ENCODE measurements at regions not wholly inside any gene's neighbourhood (a gene's known extent, or its start where the extent isn't known, plus 50 kb on each side); places are given as distances from the start of the nearest gene placed in this dataset.
"Not testable (repeated sequence)": the region's sequence is repeated elsewhere in the genome, so short reads cannot be mapped to it uniquely, and the experiment has no call there.

DNA sequence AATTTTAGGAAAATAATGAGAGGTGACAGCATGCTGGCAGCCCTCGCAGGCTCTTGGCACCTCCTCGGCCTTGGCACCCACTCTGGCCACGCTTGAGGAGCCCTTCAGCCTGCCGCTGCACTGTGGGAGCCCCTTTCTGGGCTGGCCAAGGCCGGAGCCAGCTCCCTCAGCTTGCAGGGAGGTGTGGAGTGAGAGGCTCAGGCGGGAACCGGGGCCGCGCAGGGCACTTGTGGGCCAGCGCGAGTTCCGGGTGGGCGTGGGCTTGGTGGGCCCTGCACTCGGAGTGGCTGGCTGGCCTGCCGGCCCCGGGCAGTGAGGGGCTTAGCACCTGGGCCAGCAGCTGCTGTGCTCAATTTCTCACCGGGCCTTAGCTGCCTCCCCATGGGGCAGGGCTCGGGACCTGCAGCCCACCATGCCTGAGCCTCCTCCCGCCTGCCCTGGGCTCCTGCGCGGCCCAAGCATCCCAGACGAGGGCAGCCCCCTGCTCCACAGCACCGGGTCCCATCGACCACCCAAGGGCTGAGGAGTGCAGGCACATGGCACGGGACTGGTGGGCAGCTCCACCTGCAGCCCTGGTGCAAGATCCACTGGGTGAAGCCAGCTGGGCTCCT, 299.3 kb upstream of the MDFIC2 start:
- ATAC-seq; DNase-seq; intact Hi-C loops (cut with micrococcal nuclease): not testable (repeated sequence)

DNA sequence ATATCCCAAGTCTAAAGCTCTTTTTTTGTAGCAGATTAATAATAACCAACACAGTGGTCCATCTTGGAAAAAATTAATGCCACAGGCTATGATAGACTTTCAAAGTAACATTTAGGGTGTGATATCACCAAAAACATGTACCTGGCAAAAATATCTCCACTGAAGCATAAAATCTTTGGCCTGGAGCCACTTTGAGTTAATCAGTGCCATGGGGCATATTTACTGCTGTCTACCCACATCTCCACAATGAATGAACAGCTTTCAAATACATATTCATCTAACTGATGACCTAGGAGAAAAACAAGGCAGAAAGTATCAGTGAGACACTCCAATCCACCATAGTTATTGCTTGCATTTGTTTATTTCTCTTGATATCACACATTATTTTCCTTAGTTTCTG, 296.0 kb upstream of the MDFIC2 start:
- no peak for DNase-seq
- ATAC-seq, result no peak
- intact Hi-C loops (cut with micrococcal nuclease), result no loop called here

DNA sequence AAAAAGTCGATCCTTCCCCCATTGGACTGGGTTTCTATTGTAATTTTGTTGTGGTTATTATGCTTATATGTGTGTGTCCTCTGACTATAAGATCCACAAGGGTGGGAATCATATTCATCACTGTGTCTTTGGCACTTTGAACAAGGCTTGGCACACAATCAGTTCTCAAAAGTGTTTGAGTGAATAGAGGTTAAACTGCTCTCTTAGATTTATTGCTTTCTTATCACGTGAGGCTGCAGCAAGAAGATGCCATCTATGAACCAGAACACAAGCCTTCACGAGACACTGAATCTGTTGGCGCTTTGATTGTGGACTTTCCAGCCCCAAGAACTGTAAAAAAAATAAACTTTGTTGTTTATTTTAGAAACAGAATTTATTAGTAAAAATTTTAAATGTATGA, 295.0 kb upstream of the MDFIC2 start:
- ATAC-seq, result no peak
- intact Hi-C loops (cut with micrococcal nuclease), result no loop called here
- DNase-seq, result no peak

GRCh38 chr3:70606018-70606417, 293.6 kb upstream of the MDFIC2 start:
- intact Hi-C loops (cut with micrococcal nuclease), result no loop called here
- ATAC-seq (no peak), DNase-seq (no peak)

DNA sequence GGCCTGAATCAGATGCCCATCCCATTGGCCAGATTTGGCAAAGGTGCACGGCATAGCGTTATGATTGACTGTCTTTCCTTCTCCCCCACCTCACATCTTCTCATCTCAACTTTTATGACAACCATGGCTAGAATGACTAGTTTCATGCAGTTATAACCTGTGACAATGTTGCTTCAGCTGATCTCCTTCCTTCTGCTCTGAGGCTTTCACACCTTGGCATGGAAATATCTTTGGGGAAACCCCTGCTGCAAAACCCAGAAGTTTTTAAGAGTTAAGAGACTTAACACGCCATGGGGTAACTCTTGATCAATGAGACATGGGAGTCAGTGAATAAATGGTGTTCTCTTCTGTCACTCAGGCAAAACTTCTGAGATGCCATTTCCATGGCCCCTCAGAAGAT, 290.7 kb upstream of the MDFIC2 start:
- no peak for DNase-seq
- intact Hi-C loops (cut with micrococcal nuclease), result no loop called here
- no peak for ATAC-seq

GRCh38 chr3:70597312-70597711, 284.9 kb upstream of the MDFIC2 start:
- no peak for DNase-seq
- ATAC-seq, result no peak
- intact Hi-C loops (cut with micrococcal nuclease), result no loop called here

DNA sequence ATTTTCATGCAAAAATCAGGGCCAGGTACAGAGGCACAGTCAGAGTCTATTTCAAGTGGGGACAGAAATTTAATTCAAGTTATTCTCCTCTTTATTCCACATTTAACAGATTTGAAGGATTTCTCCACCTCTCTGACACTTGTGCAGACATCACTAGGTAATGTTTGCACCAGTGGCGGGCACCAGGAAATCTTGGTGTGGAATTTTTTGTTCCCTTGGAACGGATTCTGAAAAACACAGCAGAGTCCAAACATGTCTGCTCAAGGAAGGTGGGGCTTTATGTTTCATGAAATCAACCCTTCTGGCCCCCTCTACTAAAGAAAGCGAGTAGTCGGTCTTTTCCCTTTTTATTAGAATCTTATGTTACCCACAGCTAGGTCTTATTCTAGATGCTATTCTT, 271.2 kb upstream of the MDFIC2 start:
- DNase-seq, result no peak
- intact Hi-C loops (cut with micrococcal nuclease), result no loop called here
- ATAC-seq, result no peak

- DNase-seq (no peak), ATAC-seq (no peak)
- intact Hi-C loops (cut with micrococcal nuclease), result no loop called here
Measured at GRCh38 chr3:70582803-70583202, 270.4 kb upstream of the MDFIC2 start.

DNA sequence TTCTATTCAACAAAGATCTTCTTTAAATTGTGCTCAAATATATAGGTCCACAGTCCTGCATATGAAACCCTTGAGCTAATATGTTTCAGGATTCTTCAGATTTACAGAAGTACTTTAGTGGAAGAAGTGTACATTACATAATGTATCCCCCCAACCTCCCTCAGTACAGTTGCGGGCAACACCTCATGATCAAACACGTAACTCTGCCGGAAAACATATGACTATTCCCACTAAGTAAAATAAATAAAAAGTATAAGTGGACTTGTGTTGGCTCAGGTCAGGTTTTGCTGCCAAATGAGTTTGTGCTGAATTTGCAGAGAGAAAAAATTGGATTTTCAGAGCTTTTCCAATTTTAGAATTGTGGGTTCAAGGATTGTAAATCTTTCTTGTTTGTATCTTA, 267.6 kb upstream of the MDFIC2 start:
- ATAC-seq (no peak), DNase-seq (no peak)
- intact Hi-C loops (cut with micrococcal nuclease), result no loop called here

DNA sequence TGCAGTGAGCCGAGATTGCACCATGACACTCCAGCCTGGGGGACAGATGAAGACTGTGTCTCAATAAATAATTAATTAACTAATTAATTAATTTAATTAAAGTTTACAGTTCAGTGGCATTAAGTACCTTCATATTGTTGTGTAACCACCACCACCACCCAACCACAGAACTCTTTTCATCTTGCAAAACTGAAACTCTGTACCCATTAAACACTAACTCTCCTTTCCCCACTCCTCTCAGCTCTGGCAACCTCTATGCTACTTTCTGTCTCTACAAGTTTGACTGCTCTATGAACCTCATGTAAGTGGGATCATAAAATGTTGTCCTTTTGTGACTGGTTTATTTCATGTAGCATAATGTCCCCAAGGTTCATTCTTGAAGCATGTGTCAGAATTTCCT, 259.3 kb upstream of the MDFIC2 start:
- intact Hi-C loops (cut with micrococcal nuclease), result no loop called here
- ATAC-seq (no peak), DNase-seq (no peak)

GRCh38 chr3:70570584-70570983, 258.1 kb upstream of the MDFIC2 start:
- DNase-seq (no peak), ATAC-seq (no peak)
- intact Hi-C loops (cut with micrococcal nuclease), result no loop called here

DNA sequence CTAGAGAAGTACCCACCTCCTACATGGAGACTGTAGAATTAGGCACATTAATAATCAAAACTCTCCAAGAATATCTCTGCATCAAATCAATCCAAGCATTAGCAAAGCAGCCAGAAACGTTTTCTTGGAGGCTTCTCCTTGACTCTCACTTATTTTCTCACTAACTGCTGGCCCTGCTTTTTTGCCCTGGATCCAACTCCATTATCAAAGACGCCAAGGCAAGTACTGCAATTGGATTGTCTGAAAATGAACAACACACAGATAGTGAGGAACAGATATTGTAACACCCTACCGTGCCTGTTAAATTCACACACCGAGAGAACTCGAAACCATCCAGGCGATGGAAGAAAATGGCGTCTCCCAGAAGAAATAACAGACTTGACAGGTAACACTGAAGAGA, 256.2 kb upstream of the MDFIC2 start:
- intact Hi-C loops (cut with micrococcal nuclease), result no loop called here
- ATAC-seq (no peak), DNase-seq (no peak)

DNA sequence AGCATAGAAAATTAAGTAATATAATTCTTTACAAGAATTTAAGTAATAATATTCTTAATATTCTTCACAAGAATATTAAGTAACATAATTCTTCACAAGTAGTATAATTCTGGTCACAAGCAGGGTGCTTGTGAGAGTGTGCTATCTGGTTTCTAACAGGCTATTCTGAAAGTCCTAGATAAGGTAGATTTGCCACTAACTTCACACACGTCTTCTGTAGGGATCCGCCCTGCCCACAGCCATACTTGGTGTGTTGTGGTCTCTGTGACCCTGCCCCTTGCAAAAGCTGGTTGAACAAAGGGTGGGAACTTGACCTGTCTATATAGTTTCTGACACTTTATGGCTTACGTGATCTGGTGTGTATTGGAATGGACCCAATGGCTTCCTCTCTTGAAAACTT, 253.4 kb upstream of the MDFIC2 start:
- intact Hi-C loops (cut with micrococcal nuclease), result no loop called here

GRCh38 chr3:70564552-70564951, 252.1 kb upstream of the MDFIC2 start:
- intact Hi-C loops (cut with micrococcal nuclease), result no loop called here
- ATAC-seq (no peak), DNase-seq (no peak)

More for the DNA sequence above, 253.4 kb upstream of the MDFIC2 start:
- no peak for DNase-seq
- ATAC-seq, result no peak

- ATAC-seq (no peak), DNase-seq (no peak)
- intact Hi-C loops (cut with micrococcal nuclease), result no loop called here
Measured at GRCh38 chr3:70561796-70562195, 249.4 kb upstream of the MDFIC2 start.

DNA sequence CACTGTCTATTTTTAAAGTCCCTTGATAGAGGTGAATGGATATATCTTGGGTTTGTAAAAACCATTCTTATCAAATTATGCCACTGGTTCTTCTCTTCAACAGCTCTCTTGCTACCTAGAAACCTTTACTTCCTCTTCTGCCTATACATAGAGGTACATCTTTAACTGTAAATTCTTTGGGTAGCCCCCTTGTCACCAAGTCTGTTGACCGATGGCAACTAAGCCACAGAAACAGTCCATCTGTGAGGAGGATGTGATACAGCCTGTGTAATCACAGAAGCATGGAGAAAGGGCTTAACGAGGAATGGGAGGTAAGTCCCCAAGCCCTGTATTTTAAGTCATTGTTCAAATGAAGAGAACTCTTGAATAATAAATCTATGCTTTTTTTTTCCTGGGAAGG, 246.5 kb upstream of the MDFIC2 start:
- intact Hi-C loops (cut with micrococcal nuclease), result no loop called here
- ATAC-seq (no peak), DNase-seq (no peak)

DNA sequence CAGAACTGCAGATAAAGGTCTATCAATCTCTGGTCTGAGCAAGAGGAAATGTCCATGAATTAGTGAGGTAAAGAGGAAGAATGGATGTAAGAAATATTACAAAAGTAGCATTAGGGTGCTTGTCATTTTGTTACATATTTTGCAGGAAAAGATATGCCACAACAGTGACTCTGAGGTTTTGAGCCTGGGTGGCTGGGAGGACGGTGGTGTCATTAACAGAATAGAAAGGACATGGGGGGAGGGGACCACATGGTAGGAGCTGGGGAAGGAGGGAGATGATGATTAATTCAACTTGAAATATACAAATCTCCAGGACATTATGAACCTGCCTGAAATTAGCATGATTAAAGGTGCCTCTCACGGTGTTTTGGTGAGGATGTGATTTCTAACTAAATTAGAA, 245.5 kb upstream of the MDFIC2 start:
- intact Hi-C loops (cut with micrococcal nuclease), result no loop called here
- DNase-seq (no peak), ATAC-seq (no peak)

DNA sequence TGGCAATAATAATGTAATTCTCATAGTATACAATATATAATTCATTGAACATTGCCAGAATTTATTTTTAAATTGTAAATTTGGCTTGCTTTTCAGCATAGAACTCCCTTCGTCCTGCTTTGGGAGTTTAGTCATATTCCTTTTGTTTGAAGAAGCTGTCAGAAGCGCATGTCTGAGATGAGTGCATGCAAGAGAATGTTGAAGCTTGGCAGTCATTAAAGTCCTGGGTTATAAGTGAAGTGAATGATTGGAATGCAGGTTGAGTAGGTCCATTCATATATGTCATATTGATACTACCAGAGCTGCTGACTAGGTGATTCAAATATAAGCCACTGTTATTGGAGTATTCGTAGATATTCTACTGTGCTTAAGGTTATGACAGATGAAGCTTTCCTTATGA, 243.6 kb upstream of the MDFIC2 start:
- DNase-seq, result no peak
- no peak for ATAC-seq
- intact Hi-C loops (cut with micrococcal nuclease), result no loop called here

DNA sequence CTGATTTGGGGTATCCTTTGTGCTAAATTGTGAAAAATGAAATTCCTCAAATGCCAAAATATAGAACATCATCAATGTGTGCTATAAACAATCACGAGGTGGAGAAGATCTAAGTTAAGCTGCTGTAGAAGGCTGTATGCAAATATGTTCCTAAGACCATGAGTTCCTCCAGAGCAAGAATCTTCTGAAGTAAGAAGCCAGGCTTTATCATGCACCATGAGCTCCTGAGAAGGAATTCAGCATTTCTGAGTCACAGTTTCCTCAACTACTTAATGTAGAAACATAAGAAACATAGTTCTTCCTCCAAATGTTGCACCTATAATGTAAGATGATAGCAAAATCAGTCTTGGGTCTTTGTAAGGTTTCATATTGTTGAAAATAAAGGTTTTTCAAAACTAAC, 241.7 kb upstream of the MDFIC2 start:
- no peak for ATAC-seq
- no peak for DNase-seq
- intact Hi-C loops (cut with micrococcal nuclease), result no loop called here

GRCh38 chr3:70550723-70551319, 238.4 kb upstream of the MDFIC2 start:
- peak; percentile 78 for DNase-seq
- intact Hi-C loops (cut with micrococcal nuclease), result no loop called here

GRCh38 chr3:70546679-70547078, 234.2 kb upstream of the MDFIC2 start:
- ATAC-seq, result no peak
- intact Hi-C loops (cut with micrococcal nuclease), result loop anchor here (5.0 kb wide), 1 partner anchor 1106 kb away; no protein-coding TSS in a partner anchor

More at GRCh38 chr3:70550723-70551319, 238.4 kb upstream of the MDFIC2 start:
- ATAC-seq, result peak; percentile 87

More at GRCh38 chr3:70546679-70547078, 234.2 kb upstream of the MDFIC2 start:
- DNase-seq, result no peak
